Neuronal stem cell (in vitro differentiated cells): ENCODE measurements at regions not wholly inside any gene's neighbourhood (a gene's known extent, or its start where the extent isn't known, plus 50 kb on each side); places are given as distances from the start of the nearest gene placed in this dataset.

Source experiments
- DNase-seq: peaks from one replicate; pipeline ENCODE4 v3.0.0-alpha.2; 2013; ENCODE audit warnings: low spot score
- H2AFZ ChIP-seq: one replicate; pipeline ENCODE4 v1.6.1; 2013; ENCODE audit warnings: mild to moderate bottlenecking, low read length, inconsistent platforms
- H2AK5ac ChIP-seq: 2 replicates; pipeline ENCODE4 v1.6.1; 2013; ENCODE audit warnings: low read depth, mild to moderate bottlenecking, inconsistent platforms, low read length, moderate library complexity, mixed read lengths
- H2BK120ac ChIP-seq: 2 replicates; pipeline ENCODE4 v1.6.1; 2013; ENCODE audit warnings: low read depth, mild to moderate bottlenecking, inconsistent platforms, low read length, moderate library complexity, mixed read lengths
- H2BK12ac ChIP-seq: one replicate; pipeline ENCODE4 v1.6.1; 2013; ENCODE audit warnings: low read length, inconsistent platforms
- H2BK15ac ChIP-seq: 2 replicates; pipeline ENCODE4 v1.6.1; 2013; ENCODE audit warnings: mild to moderate bottlenecking, low read length, inconsistent platforms, mixed read lengths
- H2BK5ac ChIP-seq: one replicate; pipeline ENCODE4 v1.6.1; 2013; ENCODE audit warnings: inconsistent platforms, mild to moderate bottlenecking, low read length, moderate library complexity
- H3K14ac ChIP-seq: one replicate; pipeline ENCODE4 v1.6.1; 2013; ENCODE audit warnings: low read length, inconsistent platforms
- H3K18ac ChIP-seq: 2 replicates; pipeline ENCODE4 v1.6.1; 2013; ENCODE audit warnings: low read length, inconsistent platforms
- H3K23ac ChIP-seq: 2 replicates; pipeline ENCODE4 v1.6.1; 2013; ENCODE audit warnings: low read depth, mild to moderate bottlenecking, mixed read lengths, low read length, inconsistent platforms; ENCODE audit not compliant: poor library complexity
- H3K27ac ChIP-seq: replicated peaks from 3 replicates; pipeline ENCODE4 v1.5.1; 2013; ENCODE audit warnings: low read length, inconsistent platforms
- H3K27me3 ChIP-seq, 3 experiments: 2 replicates each; pipeline ENCODE4 v1.6.1; 2013; ENCODE audit warnings: low read length in 3 of 3, mild to moderate bottlenecking in 2 of 3, inconsistent platforms in 1 of 3, low read depth in 1 of 3, mixed read lengths in 1 of 3, moderate library complexity in 1 of 3; ENCODE audit not compliant: control insufficient read depth in 3 of 3, insufficient read depth in 3 of 3
- H3K36me3 ChIP-seq, 2 donors: replicated peaks in 1 of 2; 2 replicates each; pipeline ENCODE4 v1.6.1; 2013; ENCODE audit warnings: low read length in 2 of 2; ENCODE audit not compliant: control insufficient read depth in 2 of 2, insufficient read depth in 2 of 2
- H3K4ac ChIP-seq: 2 replicates; pipeline ENCODE4 v1.6.1; 2013; ENCODE audit warnings: inconsistent platforms, mild to moderate bottlenecking, low read length, moderate library complexity
- H3K4me1 ChIP-seq, 2 donors: 1 replicate in 1 of 2; 2 replicates in 1 of 2; pipeline ENCODE4 v1.6.1; 2013; ENCODE audit warnings: low read length in 2 of 2, low read depth in 1 of 2; ENCODE audit not compliant: control insufficient read depth in 2 of 2, insufficient read depth in 1 of 2
- H3K4me2 ChIP-seq: one replicate; pipeline ENCODE4 v1.6.1; 2013; ENCODE audit warnings: mild to moderate bottlenecking, low read length, inconsistent platforms; ENCODE audit not compliant: insufficient read depth, poor library complexity, severe bottlenecking
- H3K4me3 ChIP-seq, 2 donors: 2 replicates each; pipeline ENCODE4 v1.5.1; 2013; ENCODE audit warnings: low read length in 2 of 2, mild to moderate bottlenecking in 2 of 2, inconsistent platforms in 1 of 2, moderate library complexity in 1 of 2
- H3K79me1 ChIP-seq: one replicate; pipeline ENCODE4 v1.6.1; 2013; ENCODE audit warnings: low read depth, mild to moderate bottlenecking, inconsistent platforms, low read length, moderate library complexity
- H3K9ac ChIP-seq: one replicate; pipeline ENCODE4 v1.6.1; 2013; ENCODE audit warnings: mild to moderate bottlenecking, low read depth, low read length, inconsistent platforms; ENCODE audit not compliant: poor library complexity
- H3K9me3 ChIP-seq, 2 donors: replicated peaks in 1 of 2; 2 replicates each; pipeline versions ENCODE3 to v1.6.1; 2013; ENCODE audit warnings: low read length in 2 of 2, mild to moderate bottlenecking in 2 of 2, inconsistent platforms in 1 of 2, low read depth in 1 of 2, mixed read lengths in 1 of 2, moderate library complexity in 1 of 2; ENCODE audit not compliant: control insufficient read depth in 2 of 2, insufficient read depth in 1 of 2
- H4K8ac ChIP-seq: one replicate; pipeline ENCODE4 v1.6.1; 2013; ENCODE audit warnings: low read depth, mild to moderate bottlenecking, inconsistent platforms, low read length, moderate library complexity
- H4K91ac ChIP-seq: one replicate; pipeline ENCODE4 v1.6.1; 2013; ENCODE audit warnings: low read length, low read depth, mild to moderate bottlenecking, inconsistent platforms; ENCODE audit not compliant: poor library complexity
- whole genome bisulfite sequencing, 2 donors: extraction: QIAGEN DNeasy Blood & Tissue Kit; methylation state at CpG; one replicate each; pipeline ENCODE4 v1.1.7; 2013; ENCODE audit warnings: missing lambda C conversion rate in 2 of 2, mixed read lengths in 1 of 2; ENCODE audit not compliant: insufficient read length in 2 of 2, insufficient replicate concordance in 1 of 2; ENCODE audit errors: extremely low coverage in 2 of 2; 5-methylcytosine and 5-hydroxymethylcytosine counted together

DNA sequence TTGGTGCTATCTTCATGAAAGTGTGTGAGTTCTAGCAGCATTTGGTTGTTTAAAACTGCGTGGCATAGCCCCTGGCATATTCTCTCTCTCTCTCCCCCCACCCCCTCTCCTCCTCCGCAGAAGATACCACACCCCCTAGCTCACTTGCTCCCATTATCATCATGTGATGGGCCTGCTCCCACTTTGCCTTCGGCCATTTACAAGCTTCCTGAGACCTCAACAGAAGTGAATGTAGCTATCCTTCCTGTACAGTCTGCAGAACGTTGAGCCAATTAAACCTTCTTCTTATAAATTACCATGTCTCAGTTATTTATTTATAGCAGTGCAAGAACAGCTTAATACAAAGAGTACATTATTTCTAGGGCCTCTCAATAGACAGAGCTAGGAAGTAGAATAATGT lies 1032.5 kb upstream of the CADM2 start:
- Histone ChIP-seq H3K27me3 (no peaks in the 10 kb centered on the region), H2BK12ac (no peak overlapping the region), H3K9ac (no peak overlapping the region), H2BK15ac (no peak overlapping the region), H3K36me3 (peaks cover 0 to 2% of the 10 kb centered on the region in 2 donors), H2AFZ (no peak overlapping the region), H2BK120ac (no peak overlapping the region), H3K18ac (no peak overlapping the region), H4K91ac (no peak overlapping the region), H3K23ac (no peak overlapping the region), H3K4me1 (no peaks in the 10 kb centered on the region), H4K8ac (no peak overlapping the region), H3K79me1 (no peaks in the 10 kb centered on the region), H3K4me2 (no peak overlapping the region), H3K4ac (no peak overlapping the region), H2BK5ac (no peak overlapping the region), H3K14ac (no peak overlapping the region), H3K9me3 (peaks cover 19 to 26% of the 10 kb centered on the region in 2 donors), H3K4me3 (no peak overlapping the region), H2AK5ac (no peak overlapping the region), H3K27ac (no peak overlapping the region)
- no CpG with 5 or more reads among the region's 4 CpGs for WGBS, 2 donors
- no peak for DNase-seq

DNA sequence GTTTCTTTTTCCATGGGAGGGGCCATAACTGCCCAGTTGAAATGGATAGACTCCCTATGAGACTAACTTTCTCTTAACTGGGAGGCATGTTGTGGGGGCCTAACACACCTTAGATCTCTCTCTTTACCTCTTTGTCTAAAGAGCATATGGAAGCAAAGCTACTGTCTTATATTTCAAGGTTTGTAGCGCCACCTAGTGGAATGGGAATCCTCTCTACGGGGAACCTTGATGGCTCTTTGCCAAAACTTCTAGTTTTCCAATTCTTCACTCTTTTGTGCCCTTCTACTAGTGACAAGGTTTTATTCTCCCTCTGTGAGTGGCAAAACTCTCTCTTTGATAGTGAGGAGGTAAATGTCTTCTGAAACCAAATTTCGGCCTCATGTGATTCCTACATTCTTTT lies 1030.4 kb upstream of the CADM2 start:
- H3K14ac ChIP-seq = no peak overlapping the region
- no peak overlapping the region for H2AFZ ChIP-seq
- DNase-seq = no peak
- H3K27me3 ChIP-seq = no peaks in the 10 kb centered on the region
- no peak overlapping the region for H3K9ac ChIP-seq
- H2BK15ac ChIP-seq = no peak overlapping the region
- no peaks in the 10 kb centered on the region for H3K4me1 ChIP-seq
- H3K4ac ChIP-seq = no peak overlapping the region
- peaks cover 0 to 2% of the 10 kb centered on the region in 2 donors for H3K36me3 ChIP-seq
- H3K4me3 ChIP-seq = no peak overlapping the region
- H2BK12ac ChIP-seq = no peak overlapping the region
- no peak overlapping the region for H3K4me2 ChIP-seq
- no peak overlapping the region for H4K91ac ChIP-seq
- whole genome bisulfite sequencing, 2 donors = no CpG with 5 or more reads among the region's 3 CpGs
- H3K27ac ChIP-seq = no peak overlapping the region
- H3K23ac ChIP-seq = no peak overlapping the region
- no peak overlapping the region for H2AK5ac ChIP-seq
- H3K79me1 ChIP-seq = no peaks in the 10 kb centered on the region
- H2BK120ac ChIP-seq = no peak overlapping the region
- no peak overlapping the region for H4K8ac ChIP-seq
- H3K9me3 ChIP-seq = peaks cover 21 to 31% of the 10 kb centered on the region in 2 donors
- H2BK5ac ChIP-seq = no peak overlapping the region
- H3K18ac ChIP-seq = no peak overlapping the region

DNA sequence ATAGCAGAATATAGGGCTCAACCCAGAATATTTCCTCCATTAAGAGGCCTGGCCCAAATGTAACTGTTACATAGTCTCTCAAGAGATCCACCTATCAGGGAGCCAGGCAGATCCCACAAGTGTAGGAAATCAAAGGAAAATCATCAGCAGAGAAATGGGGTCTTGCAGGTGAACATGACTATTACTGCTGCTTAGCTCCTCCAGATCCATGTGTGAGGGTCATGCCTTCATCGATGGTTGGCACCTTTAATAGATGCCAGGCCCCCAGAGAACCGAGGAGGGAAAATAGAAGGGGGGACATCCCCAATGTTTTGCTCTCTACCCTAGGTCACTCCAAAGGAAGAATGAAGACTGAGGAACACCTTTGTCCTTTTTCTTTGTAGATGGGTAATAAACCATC lies 1029.9 kb upstream of the CADM2 start:
- Histone ChIP-seq H2BK15ac (no peak overlapping the region), H3K18ac (no peak overlapping the region), H3K4me3 (no peak overlapping the region), H2BK12ac (no peak overlapping the region), H2AFZ (no peak overlapping the region), H2BK120ac (no peak overlapping the region), H3K27me3 (no peaks in the 10 kb centered on the region), H3K14ac (no peak overlapping the region), H3K9me3 (peaks cover 21 to 31% of the 10 kb centered on the region in 2 donors), H4K8ac (no peak overlapping the region), H3K4me2 (no peak overlapping the region), H4K91ac (no peak overlapping the region), H3K27ac (no peak overlapping the region), H3K4me1 (no peaks in the 10 kb centered on the region), H2BK5ac (no peak overlapping the region), H3K23ac (no peak overlapping the region), H3K4ac (no peak overlapping the region), H3K9ac (no peak overlapping the region), H3K36me3 (peaks cover 0 to 2% of the 10 kb centered on the region in 2 donors), H2AK5ac (no peak overlapping the region), H3K79me1 (no peaks in the 10 kb centered on the region)
- WGBS, 2 donors = no CpG with 5 or more reads among the region's 2 CpGs
- DNase-seq = no peak

DNA sequence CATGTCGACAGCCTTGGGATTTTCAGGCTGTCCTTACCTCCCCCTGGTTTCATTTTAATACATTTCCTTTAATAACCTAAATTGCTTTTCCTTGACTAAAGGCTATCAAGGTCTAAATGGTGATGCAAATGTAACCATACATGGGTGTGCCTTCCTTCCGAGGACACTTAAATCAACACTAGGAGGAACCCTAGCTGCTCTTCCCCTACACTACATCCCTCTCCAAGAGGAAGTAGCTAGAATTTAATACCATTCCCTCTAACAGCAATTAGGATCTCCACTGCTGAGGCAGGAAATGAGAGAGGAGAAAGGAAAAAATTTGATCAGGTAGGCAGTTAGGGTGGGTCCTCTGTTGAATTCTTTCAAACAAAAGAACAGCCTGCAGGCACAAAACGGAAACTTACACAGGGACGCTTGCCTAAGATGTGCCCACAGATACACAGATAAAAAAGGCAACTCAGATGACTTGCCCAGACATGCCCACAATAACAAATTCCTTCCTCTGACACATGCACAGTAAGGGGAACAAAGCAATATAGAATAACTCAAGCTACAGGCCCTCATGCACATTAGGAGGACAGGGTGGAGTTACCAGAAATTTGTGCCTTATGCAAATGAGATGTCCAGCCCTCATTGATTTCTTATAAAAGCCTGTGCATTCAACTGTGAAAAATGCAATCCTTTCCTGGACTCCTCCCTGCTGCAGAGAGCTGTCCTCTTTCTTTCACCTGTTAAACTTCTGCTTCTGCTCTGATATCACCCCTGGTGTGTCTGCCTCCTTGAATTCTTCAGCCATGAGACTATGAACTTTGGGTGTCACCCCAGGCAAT lies 1024.4 kb upstream of the CADM2 start:
- no peak overlapping the region for H2BK15ac ChIP-seq
- H3K14ac ChIP-seq = no peak overlapping the region
- no peak overlapping the region for H2BK120ac ChIP-seq
- no peak overlapping the region for H4K91ac ChIP-seq
- H3K4ac ChIP-seq = no peak overlapping the region
- no peak overlapping the region for H3K4me2 ChIP-seq
- no peaks in the 10 kb centered on the region for H3K79me1 ChIP-seq
- no peak overlapping the region for H3K9ac ChIP-seq
- no peak overlapping the region for H2BK12ac ChIP-seq
- no peak overlapping the region for H2BK5ac ChIP-seq
- H3K4me1 ChIP-seq = peaks cover 0 to 10% of the 10 kb centered on the region in 2 donors
- WGBS, 2 donors = no CpG with 5 or more reads among the region's 4 CpGs
- H3K4me3 ChIP-seq = no peak overlapping the region
- no peak overlapping the region for H3K23ac ChIP-seq
- H3K27me3 ChIP-seq = no peaks in the 10 kb centered on the region
- no peak overlapping the region for H4K8ac ChIP-seq
- H3K36me3 ChIP-seq = no peaks in the 10 kb centered on the region
- H3K27ac ChIP-seq = no peak overlapping the region
- H2AK5ac ChIP-seq = no peak overlapping the region
- H3K9me3 ChIP-seq = peaks cover 9 to 25% of the 10 kb centered on the region in 2 donors
- H2AFZ ChIP-seq = peak overlapping the region; percentile 76
- no peak for DNase-seq
- no peak overlapping the region for H3K18ac ChIP-seq
